KMS-11 (cell line): ENCODE measurements at regions not wholly inside any gene's neighbourhood (a gene's known extent, or its start where the extent isn't known, plus 50 kb on each side); places are given as distances from the start of the nearest gene placed in this dataset.

ENCODE experiments used
- H2AFZ ChIP-seq: fragments of 200-600 bp; sonication (generic); 2 replicates; pipeline ENCODE4 v1.6.1; 2016; ENCODE audit warnings: antibody characterized with exemption, mixed run types, low read depth
- H3K27ac ChIP-seq: fragments of 200-600 bp; sonication (generic); 2 replicates; pipeline ENCODE4 v1.6.1; 2016; ENCODE audit warnings: mild to moderate bottlenecking, mixed run types
- H3K27me3 ChIP-seq: fragments of 200-600 bp; sonication (generic); 2 replicates; pipeline ENCODE4 v1.6.1; 2017; ENCODE audit warnings: mild to moderate bottlenecking, low read depth, mixed run types, moderate library complexity; ENCODE audit not compliant: insufficient read depth
- H3K36me3 ChIP-seq: fragments of 200-600 bp; sonication (generic); 2 replicates; pipeline ENCODE4 v1.6.1; 2017; ENCODE audit warnings: mild to moderate bottlenecking, mixed run types; ENCODE audit not compliant: insufficient read depth
- H3K4me1 ChIP-seq: fragments of 200-600 bp; sonication (generic); 2 replicates; pipeline ENCODE4 v1.6.1; 2016; ENCODE audit warnings: mild to moderate bottlenecking, low read depth, mixed run types; ENCODE audit not compliant: poor library complexity, severe bottlenecking
- H3K4me2 ChIP-seq: fragments of 200-600 bp; sonication (generic); 2 replicates; pipeline ENCODE4 v1.7.0; 2016; ENCODE audit warnings: mild to moderate bottlenecking, mixed run types
- H3K4me3 ChIP-seq: fragments of 200-600 bp; sonication (generic); IDR thresholded peaks from 2 replicates; pipeline ENCODE4 v1.6.1; 2017; ENCODE audit warnings: low read depth, low read length, mixed read lengths; ENCODE audit not compliant: insufficient read depth
- H3K79me2 ChIP-seq: fragments of 200-600 bp; sonication (generic); 2 replicates; pipeline ENCODE4 v1.6.1; 2016; ENCODE audit warnings: low read depth, mixed run types; ENCODE audit not compliant: insufficient read depth
- H3K9ac ChIP-seq: fragments of 200-600 bp; sonication (generic); 2 replicates; pipeline ENCODE4 v1.6.1; 2016; ENCODE audit warnings: mild to moderate bottlenecking, mixed run types
- H4K20me1 ChIP-seq: fragments of 200-600 bp; sonication (generic); 2 replicates; pipeline ENCODE4 v1.6.1; 2016; ENCODE audit warnings: mild to moderate bottlenecking, mixed run types; ENCODE audit not compliant: insufficient read depth
- TF ChIP-seq, protein P1 (sequence below): fragments of 200-600 bp; sonication (generic); conservative IDR thresholded peaks from 2 replicates; pipeline ENCODE4 v1.6.1; 2017; ENCODE audit warnings: low read depth, mild to moderate bottlenecking, antibody characterized with exemption, low read length, moderate library complexity, mixed read lengths

DNA sequence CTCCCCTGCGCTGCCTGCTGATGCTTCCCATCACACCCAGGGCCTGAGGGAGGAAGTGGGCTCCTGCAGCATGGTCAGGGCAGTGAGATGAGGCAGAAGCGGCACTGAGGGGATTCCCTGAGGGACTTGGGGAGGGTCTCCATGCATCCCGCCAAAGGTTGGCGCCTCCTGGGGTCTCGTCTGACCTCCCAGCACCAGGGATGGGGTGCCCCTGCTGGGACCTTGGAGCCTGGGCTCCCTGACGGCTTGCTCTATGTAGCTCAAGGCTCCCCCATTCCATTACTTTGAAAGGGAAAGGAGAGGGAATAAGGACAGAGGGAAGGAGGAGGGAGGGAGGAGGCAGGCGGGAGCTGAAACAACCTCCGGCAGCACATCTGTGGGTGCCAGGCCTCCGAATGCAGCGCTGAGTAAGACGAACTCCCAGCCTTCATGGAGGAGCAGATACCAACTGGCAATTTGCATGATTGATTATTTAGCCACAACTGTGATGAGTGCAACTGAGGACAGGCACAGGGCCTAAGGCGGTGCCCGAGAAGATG lies 259.3 kb downstream of the ERMARD start:
- Histone ChIP-seq H3K4me2 (no peak overlapping the region), H3K9ac (no peak overlapping the region), H3K27ac (no peak overlapping the region), H3K36me3 (no peaks in the 10 kb centered on the region), H3K79me2 (no peaks in the 10 kb centered on the region), H3K4me1 (no peaks in the 10 kb centered on the region), H2AFZ (no peak overlapping the region), H3K4me3 (no peak overlapping the region), H3K27me3 (peaks cover 3% of the 10 kb centered on the region; the same call in 1 of the 2 replicates), H4K20me1 (no peaks in the 10 kb centered on the region)
- TF ChIP-seq, protein P1, sequence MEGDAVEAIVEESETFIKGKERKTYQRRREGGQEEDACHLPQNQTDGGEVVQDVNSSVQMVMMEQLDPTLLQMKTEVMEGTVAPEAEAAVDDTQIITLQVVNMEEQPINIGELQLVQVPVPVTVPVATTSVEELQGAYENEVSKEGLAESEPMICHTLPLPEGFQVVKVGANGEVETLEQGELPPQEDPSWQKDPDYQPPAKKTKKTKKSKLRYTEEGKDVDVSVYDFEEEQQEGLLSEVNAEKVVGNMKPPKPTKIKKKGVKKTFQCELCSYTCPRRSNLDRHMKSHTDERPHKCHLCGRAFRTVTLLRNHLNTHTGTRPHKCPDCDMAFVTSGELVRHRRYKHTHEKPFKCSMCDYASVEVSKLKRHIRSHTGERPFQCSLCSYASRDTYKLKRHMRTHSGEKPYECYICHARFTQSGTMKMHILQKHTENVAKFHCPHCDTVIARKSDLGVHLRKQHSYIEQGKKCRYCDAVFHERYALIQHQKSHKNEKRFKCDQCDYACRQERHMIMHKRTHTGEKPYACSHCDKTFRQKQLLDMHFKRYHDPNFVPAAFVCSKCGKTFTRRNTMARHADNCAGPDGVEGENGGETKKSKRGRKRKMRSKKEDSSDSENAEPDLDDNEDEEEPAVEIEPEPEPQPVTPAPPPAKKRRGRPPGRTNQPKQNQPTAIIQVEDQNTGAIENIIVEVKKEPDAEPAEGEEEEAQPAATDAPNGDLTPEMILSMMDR: no peak

DNA sequence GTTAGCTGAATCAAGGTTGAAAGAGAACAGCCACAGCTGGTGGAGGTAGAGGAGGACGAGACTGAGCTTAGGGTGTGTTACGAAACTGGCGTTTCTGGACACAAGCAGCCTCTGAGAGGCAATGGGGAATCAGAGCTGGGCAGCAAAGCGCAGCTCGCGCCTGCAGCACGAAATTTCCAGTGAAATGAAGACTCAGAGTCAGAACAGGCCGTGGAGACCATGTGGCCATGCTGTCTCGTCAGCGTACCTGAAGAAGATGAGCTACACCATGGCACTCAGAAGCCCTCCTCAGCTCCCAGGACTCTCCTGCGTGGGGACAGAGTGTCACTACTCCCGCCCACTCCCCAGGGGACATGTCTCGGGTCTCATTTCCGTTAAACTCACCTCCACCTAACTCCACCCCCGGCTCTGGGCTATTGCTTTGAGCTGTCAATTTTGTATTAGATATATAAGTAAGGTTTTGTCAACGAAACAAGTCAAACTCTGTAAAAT lies 256.9 kb downstream of the ERMARD start:
- H3K27me3 ChIP-seq: peaks cover 3% of the 10 kb centered on the region; the same call in 1 of the 2 replicates
- TF ChIP-seq, protein P1: no peak
- H3K4me1 ChIP-seq: no peaks in the 10 kb centered on the region
- no peaks in the 10 kb centered on the region for H3K79me2 ChIP-seq
- no peak overlapping the region for H3K4me3 ChIP-seq
- no peak overlapping the region for H3K9ac ChIP-seq
- H3K4me2 ChIP-seq: no peak overlapping the region
- H4K20me1 ChIP-seq: no peaks in the 10 kb centered on the region
- H2AFZ ChIP-seq: no peak overlapping the region
- H3K27ac ChIP-seq: no peak overlapping the region
- no peaks in the 10 kb centered on the region for H3K36me3 ChIP-seq

DNA sequence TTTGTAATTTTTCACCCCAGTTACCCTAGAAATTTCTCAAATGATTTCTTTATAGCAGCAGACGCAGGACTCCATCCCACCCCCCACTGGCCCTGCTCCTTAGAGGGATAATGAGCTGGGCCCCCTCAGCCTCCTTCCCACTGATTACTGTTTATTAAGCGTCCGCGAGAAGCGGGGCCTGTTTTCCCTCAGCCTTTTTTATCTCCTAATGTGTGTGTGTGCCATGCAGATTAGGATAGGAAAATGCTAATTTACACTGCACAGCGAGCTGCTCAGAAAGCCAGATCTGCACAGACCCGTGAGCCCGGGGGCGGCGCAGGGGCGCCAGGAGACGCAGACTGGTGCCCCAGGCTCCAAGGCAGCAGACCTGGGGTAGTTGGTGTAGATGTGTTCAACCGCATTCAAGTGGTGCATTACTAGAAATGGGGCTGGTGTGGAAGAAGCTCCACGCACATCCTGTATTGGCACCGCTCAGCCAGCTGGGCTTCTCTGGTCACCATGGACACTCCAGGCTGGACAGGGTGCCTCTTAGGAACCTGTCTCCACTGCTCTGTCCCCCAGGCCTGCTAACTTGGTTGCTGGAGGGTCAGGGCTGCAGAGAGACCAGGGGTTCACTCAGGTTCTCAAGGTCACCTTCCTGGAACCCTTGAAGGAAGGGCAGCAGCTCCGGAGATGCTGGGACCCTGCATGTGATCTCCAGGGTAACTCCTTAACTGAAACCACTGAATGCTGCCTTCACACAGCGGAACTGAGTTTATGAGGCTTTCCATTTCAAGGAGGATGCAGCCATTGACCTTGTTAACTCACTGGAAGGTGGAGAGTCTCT lies 256.3 kb downstream of the ERMARD start:
- no peak overlapping the region for H3K4me2 ChIP-seq
- TF ChIP-seq, protein P1: no peak
- no peak overlapping the region for H2AFZ ChIP-seq
- H4K20me1 ChIP-seq: no peaks in the 10 kb centered on the region
- H3K27me3 ChIP-seq: peaks cover 3% of the 10 kb centered on the region; the same call in 1 of the 2 replicates
- no peaks in the 10 kb centered on the region for H3K4me1 ChIP-seq
- H3K79me2 ChIP-seq: no peaks in the 10 kb centered on the region
- no peak overlapping the region for H3K9ac ChIP-seq
- no peaks in the 10 kb centered on the region for H3K36me3 ChIP-seq
- H3K27ac ChIP-seq: no peak overlapping the region
- no peak overlapping the region for H3K4me3 ChIP-seq

DNA sequence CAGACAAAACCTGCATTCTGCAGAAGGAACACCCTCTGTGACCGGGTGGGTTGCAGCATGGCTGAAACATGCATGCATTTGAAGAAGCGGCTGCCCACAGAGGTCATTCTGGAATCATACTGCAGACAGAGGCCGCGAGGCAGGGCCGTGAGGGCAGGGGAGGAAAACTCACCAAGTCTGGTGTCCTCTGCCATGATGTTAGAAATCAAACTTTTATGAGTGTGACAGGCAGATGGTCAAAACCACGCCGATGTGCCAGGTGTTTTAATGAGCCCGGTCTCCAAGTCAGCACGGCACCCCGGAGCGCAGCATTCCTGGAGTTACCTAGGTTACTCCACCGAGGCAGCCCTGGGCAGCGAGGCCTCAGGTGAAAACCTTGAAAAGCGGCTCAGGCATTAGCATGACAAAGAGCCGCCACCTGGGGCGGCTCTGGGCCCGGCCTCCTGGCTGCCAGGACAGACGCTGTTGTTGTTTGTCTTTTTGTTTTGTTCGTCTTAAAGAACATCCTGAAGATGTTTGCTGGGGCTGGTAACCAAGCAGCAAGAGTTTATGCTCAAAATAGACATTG lies 255.6 kb downstream of the ERMARD start:
- H3K4me1 ChIP-seq: no peaks in the 10 kb centered on the region
- TF ChIP-seq, protein P1: no peak
- H3K27ac ChIP-seq: no peak overlapping the region
- no peaks in the 10 kb centered on the region for H3K36me3 ChIP-seq
- H3K4me2 ChIP-seq: no peak overlapping the region
- no peak overlapping the region for H3K9ac ChIP-seq
- H3K27me3 ChIP-seq: peaks cover 3% of the 10 kb centered on the region; the same call in 1 of the 2 replicates
- no peak overlapping the region for H2AFZ ChIP-seq
- H4K20me1 ChIP-seq: no peaks in the 10 kb centered on the region
- H3K4me3 ChIP-seq: no peak overlapping the region
- H3K79me2 ChIP-seq: no peaks in the 10 kb centered on the region
